PFSK-1 (cell line): ENCODE measurements at regions not wholly inside any gene's neighbourhood (a gene's known extent, or its start where the extent isn't known, plus 50 kb on each side); places are given as distances from the start of the nearest gene placed in this dataset.

Experiments
- FOXP2 ChIP-seq: optimal IDR thresholded peaks from 2 replicates; pipeline ENCODE3; 2011; ENCODE audit warnings: borderline replicate concordance, control low read depth, inconsistent platforms; ENCODE audit not compliant: insufficient read depth; ENCODE audit errors: extremely low read length, extremely low read depth
- POLR2AphosphoS5 ChIP-seq: IDR thresholded peaks from 2 replicates; pipeline ENCODE4 v1.6.1; 2012; ENCODE audit warnings: low read depth, mild to moderate bottlenecking, control low read depth, low read length, moderate library complexity
- REST ChIP-seq, 2 experiments: IDR thresholded peaks; 2 replicates each; pipeline versions ENCODE4 v1.6.1 to v1.8.0; 2011 to 2012; ENCODE audit warnings: low read depth in 2 of 2, low read length in 2 of 2, control low read depth in 1 of 2, inconsistent platforms in 1 of 2, mild to moderate bottlenecking in 1 of 2, moderate library complexity in 1 of 2; ENCODE audit not compliant: insufficient read depth in 1 of 2
- SIN3A ChIP-seq: IDR thresholded peaks from 2 replicates; pipeline ENCODE4 v1.6.1; 2012; ENCODE audit warnings: mild to moderate bottlenecking, low read length, moderate library complexity, borderline replicate concordance; ENCODE audit not compliant: insufficient read depth
- TAF1 ChIP-seq: IDR thresholded peaks from 2 replicates; pipeline ENCODE4 v1.6.1; 2012; ENCODE audit warnings: low read length, control low read depth, borderline replicate concordance; ENCODE audit not compliant: insufficient read depth

GRCh38 chr1:79859212-79859948 lies 852.9 kb upstream of the ADGRL4 start:
- TF ChIP-seq POLR2AphosphoS5 (no peak), FOXP2 (no peak)

GRCh38 chr1:79852004-79852403 lies 845.5 kb upstream of the ADGRL4 start:
- TF ChIP-seq POLR2AphosphoS5 (no peak), SIN3A (no peak), FOXP2 (no peak), REST (IDR thresholded peaks at IDR 0.05; ENCODE audit: insufficient read depth in 1 of 2, low read depth in 2 of 2, low read length in 2 of 2) (no peak), TAF1 (no peak)

- no peak for TF ChIP-seq FOXP2
- no peak for TF ChIP-seq TAF1
- no peak for TF ChIP-seq SIN3A
- TF ChIP-seq POLR2AphosphoS5 = no peak
- TF ChIP-seq REST (IDR thresholded peaks at IDR 0.05; ENCODE audit: insufficient read depth in 1 of 2, low read depth in 2 of 2, low read length in 2 of 2) = no peak
Observed at GRCh38 chr1:79849388-79849787, 842.9 kb upstream of the ADGRL4 start.

GRCh38 chr1:79848316-79848715 lies 841.8 kb upstream of the ADGRL4 start:
- TF ChIP-seq TAF1 (no peak), SIN3A (no peak), REST (IDR thresholded peaks at IDR 0.05; ENCODE audit: insufficient read depth in 1 of 2, low read depth in 2 of 2, low read length in 2 of 2) (no peak), POLR2AphosphoS5 (no peak), FOXP2 (no peak)

GRCh38 chr1:79847700-79848099 lies 841.2 kb upstream of the ADGRL4 start:
- no peak for TF ChIP-seq TAF1
- TF ChIP-seq SIN3A = no peak
- TF ChIP-seq REST (IDR thresholded peaks at IDR 0.05; ENCODE audit: insufficient read depth in 1 of 2, low read depth in 2 of 2, low read length in 2 of 2) = no peak
- TF ChIP-seq FOXP2 = no peak
- no peak for TF ChIP-seq POLR2AphosphoS5
